NCI-H1930 (cell line): ENCODE measurements at regions not wholly inside any gene's neighbourhood (a gene's known extent, or its start where the extent isn't known, plus 50 kb on each side); places are given as distances from the start of the nearest gene placed in this dataset.
"Not testable (repeated sequence)": the region's sequence is repeated elsewhere in the genome, so short reads cannot be mapped to it uniquely, and the experiment has no call there.

ENCODE experiments used
- DNase-seq, 2 experiments: peaks; one replicate each; lab custom pipeline; 2025; lab: John Stamatoyannopoulos, UW

GRCh38 chr17:77037943-77038342 lies 102.8 kb upstream of the SEC14L1 start:
- DNase-seq: no peak

- DNase-seq: no peak
These were observed 101.7 kb upstream of the SEC14L1 start for GRCh38 chr17:77038884-77039555.

GRCh38 chr17:77042476-77043231 lies 98.1 kb upstream of the SEC14L1 start:
- no peak for DNase-seq

GRCh38 chr17:77045441-77046041 lies 95.2 kb upstream of the SEC14L1 start:
- DNase-seq: no peak

GRCh38 chr17:77049440-77049839 lies 91.3 kb upstream of the SEC14L1 start:
- no peak for DNase-seq

GRCh38 chr17:77050901-77051300 lies 89.9 kb upstream of the SEC14L1 start:
- not testable (repeated sequence) for DNase-seq

GRCh38 chr17:77054936-77055335 lies 85.8 kb upstream of the SEC14L1 start:
- DNase-seq: no peak

GRCh38 chr17:77055453-77055852 lies 85.3 kb upstream of the SEC14L1 start:
- DNase-seq: no peak

GRCh38 chr17:77058016-77058415 lies 82.8 kb upstream of the SEC14L1 start:
- no peak for DNase-seq

GRCh38 chr17:77061669-77062068 lies 79.1 kb upstream of the SEC14L1 start:
- no peak for DNase-seq

- no peak for DNase-seq
These were observed 76.2 kb upstream of the SEC14L1 start for GRCh38 chr17:77064598-77064997.

- DNase-seq: no peak
These were observed 74.6 kb upstream of the SEC14L1 start for GRCh38 chr17:77066165-77066564.

- DNase-seq: peak; percentile 50 to 68
These were observed 73.9 kb upstream of the SEC14L1 start for GRCh38 chr17:77066726-77067409.

- DNase-seq: no peak
These were observed 71.9 kb upstream of the SEC14L1 start for GRCh38 chr17:77068915-77069314.

- DNase-seq: no peak
These were observed 69.9 kb upstream of the SEC14L1 start for GRCh38 chr17:77070888-77071279.

GRCh38 chr17:77071925-77072490 lies 68.8 kb upstream of the SEC14L1 start:
- no peak for DNase-seq

GRCh38 chr17:77072670-77073069 lies 68.1 kb upstream of the SEC14L1 start:
- no peak for DNase-seq

GRCh38 chr17:77074681-77075080 lies 66.1 kb upstream of the SEC14L1 start:
- DNase-seq: no peak

GRCh38 chr17:77076124-77076830 lies 64.5 kb upstream of the SEC14L1 start:
- DNase-seq: peak in 1 of 2 experiments; percentile 20

GRCh38 chr17:77083531-77083930 lies 57.2 kb upstream of the SEC14L1 start:
- no peak for DNase-seq

- no peak for DNase-seq
These were observed 54.8 kb upstream of the SEC14L1 start for GRCh38 chr17:77085926-77086432.
